ENCODE measurements at regions not wholly inside any gene's neighbourhood (a gene's known extent, or its start where the extent isn't known, plus 50 kb on each side); places are given as distances from the start of the nearest gene placed in this dataset.

GRCh38 chr5:31106278-31106677 is 87.2 kb upstream of the CDH6 start:
- H3K4me3 ChIP-seq (replicated peaks; ENCODE audit: insufficient read depth, low read length), result no peak overlapping the region
- no peak for TF ChIP-seq GABPA (IDR thresholded peaks at IDR 0.05; ENCODE audit: low read depth)
- no peak for TF ChIP-seq REST (IDR thresholded peaks at IDR 0.05; ENCODE audit: insufficient replicate concordance, low read depth)
- TF ChIP-seq POLR2AphosphoS5 (IDR thresholded peaks at IDR 0.05; ENCODE audit: low read depth), result no peak
- no peaks in the 10 kb centered on the region for H3K27me3 ChIP-seq (ENCODE audit: insufficient read depth, poor library complexity, severe bottlenecking)
- DNase-seq (ENCODE audit: low read depth in 1 of 2, low spot score in 1 of 2), result no peak
- no peak overlapping the region for H3K27ac ChIP-seq (replicated peaks)

- H3K27ac ChIP-seq (replicated peaks), result no peak overlapping the region
- TF ChIP-seq REST (IDR thresholded peaks at IDR 0.05; ENCODE audit: insufficient replicate concordance, low read depth) (no peak), POLR2AphosphoS5 (IDR thresholded peaks at IDR 0.05; ENCODE audit: low read depth) (no peak), SPI1 (IDR thresholded peaks at IDR 0.05; ENCODE audit: borderline replicate concordance, low read depth) (no peak), CTCF (IDR thresholded peaks at IDR 0.05; ENCODE audit: insufficient read depth, low read length) (no peak), GABPA (IDR thresholded peaks at IDR 0.05; ENCODE audit: low read depth) (no peak)
- no peak overlapping the region for H3K4me3 ChIP-seq (replicated peaks; ENCODE audit: insufficient read depth, low read length)
- DNase-seq (ENCODE audit: low read depth in 1 of 2, low spot score in 1 of 2), result no peak
- H3K27me3 ChIP-seq (ENCODE audit: insufficient read depth, poor library complexity, severe bottlenecking), result no peaks in the 10 kb centered on the region
These were observed 88.7 kb upstream of the CDH6 start for GRCh38 chr5:31104775-31105174.

DNA sequence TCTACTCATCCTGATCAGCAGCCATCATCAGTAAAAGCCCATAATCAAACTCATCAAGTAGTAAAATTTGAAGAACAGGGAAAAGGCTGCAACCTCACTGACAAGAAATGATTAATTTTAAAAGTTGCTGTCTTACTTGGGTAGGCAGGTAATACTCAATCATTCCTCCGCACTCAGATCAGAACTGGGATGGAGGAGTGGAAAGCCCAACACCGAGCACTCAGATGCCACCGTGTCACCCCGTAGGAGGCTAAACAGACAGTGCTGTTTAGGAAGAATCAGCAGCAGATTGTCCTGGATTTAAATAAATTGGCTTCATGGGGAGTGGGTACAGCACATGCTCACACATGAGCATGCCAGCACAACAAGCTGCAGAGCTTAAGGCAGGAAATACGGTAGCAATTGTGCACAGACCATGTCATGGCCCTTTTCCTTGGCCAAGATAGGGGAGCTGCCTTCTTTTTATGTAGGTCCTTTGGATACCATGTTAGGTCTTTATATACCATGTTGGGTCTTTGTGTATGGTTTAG is 92.6 kb upstream of the CDH6 start:
- Histone ChIP-seq H3K27me3 (ENCODE audit: insufficient read depth, poor library complexity, severe bottlenecking) (no peaks in the 10 kb centered on the region), H3K27ac (replicated peaks) (no peak overlapping the region), H3K4me3 (replicated peaks; ENCODE audit: insufficient read depth, low read length) (no peak overlapping the region)
- TF ChIP-seq CTCF (IDR thresholded peaks at IDR 0.05; ENCODE audit: insufficient read depth, low read length) (no peak), GABPA (IDR thresholded peaks at IDR 0.05; ENCODE audit: low read depth) (no peak), POLR2AphosphoS5 (IDR thresholded peaks at IDR 0.05; ENCODE audit: low read depth) (no peak), SPI1 (IDR thresholded peaks at IDR 0.05; ENCODE audit: borderline replicate concordance, low read depth) (no peak), REST (IDR thresholded peaks at IDR 0.05; ENCODE audit: insufficient replicate concordance, low read depth) (no peak)
- no peak for DNase-seq (ENCODE audit: low read depth in 1 of 2, low spot score in 1 of 2)

Data from HL-60 (cell line).